ENCODE measurements at regions not wholly inside any gene's neighbourhood (a gene's known extent, or its start where the extent isn't known, plus 50 kb on each side); places are given as distances from the start of the nearest gene placed in this dataset.
"Not testable (repeated sequence)": the region's sequence is repeated elsewhere in the genome, so short reads cannot be mapped to it uniquely, and the experiment has no call there.

GRCh38 chr4:23028875-23029274 lies 336.1 kb downstream of the GBA3 start:
- intact Hi-C loops (cut with DNase I): no loop called here
- Histone ChIP-seq H3K9me3 (no peaks in the 10 kb centered on the region), H3K36me3 (no peaks in the 10 kb centered on the region), H3K27ac (replicated peaks in 1 of 4) (no peak overlapping the region), H3K4me1 (no peaks in the 10 kb centered on the region), H3K4me3 (no peak overlapping the region), H3K27me3 (no peaks in the 10 kb centered on the region)
- no peak for DNase-seq (ENCODE audit: extremely low spot score)
- WGBS: 80% methylated on average over 3 of the region's 3 CpGs
- TF ChIP-seq POLR2AphosphoS5 (IDR thresholded peaks at IDR 0.05): no peak
- no peak for TF ChIP-seq EP300 (IDR thresholded peaks at IDR 0.05)
- no peak for TF ChIP-seq POLR2A (IDR thresholded peaks at IDR 0.05; ENCODE audit: low read depth)
- TF ChIP-seq CTCF (IDR thresholded peaks at IDR 0.05): no peak

- Histone ChIP-seq H3K9me3 (no peaks in the 10 kb centered on the region), H3K36me3 (no peaks in the 10 kb centered on the region), H3K27me3 (no peaks in the 10 kb centered on the region), H3K4me3 (no peak overlapping the region), H3K4me1 (no peaks in the 10 kb centered on the region), H3K27ac (replicated peaks in 1 of 4) (no peak overlapping the region)
- 70% methylated on average over 1 of the region's 1 CpG for WGBS
- intact Hi-C loops (cut with DNase I): no loop called here
- no peak for TF ChIP-seq POLR2A (IDR thresholded peaks at IDR 0.05; ENCODE audit: low read depth)
- TF ChIP-seq EP300 (IDR thresholded peaks at IDR 0.05): no peak
- TF ChIP-seq CTCF (IDR thresholded peaks at IDR 0.05): no peak
- no peak for TF ChIP-seq POLR2AphosphoS5 (IDR thresholded peaks at IDR 0.05)
- DNase-seq (ENCODE audit: extremely low spot score): no peak
Observed at GRCh38 chr4:23023666-23024065, 330.9 kb downstream of the GBA3 start.

GRCh38 chr4:23023121-23023520 lies 330.4 kb downstream of the GBA3 start:
- DNase-seq (ENCODE audit: extremely low spot score): no peak
- Histone ChIP-seq H3K36me3 (no peaks in the 10 kb centered on the region), H3K27ac (replicated peaks in 1 of 4) (no peak overlapping the region), H3K4me1 (no peaks in the 10 kb centered on the region), H3K9me3 (no peaks in the 10 kb centered on the region), H3K4me3 (no peak overlapping the region), H3K27me3 (no peaks in the 10 kb centered on the region)
- TF ChIP-seq POLR2A (IDR thresholded peaks at IDR 0.05; ENCODE audit: low read depth) (no peak), CTCF (IDR thresholded peaks at IDR 0.05) (no peak), EP300 (IDR thresholded peaks at IDR 0.05) (no peak), POLR2AphosphoS5 (IDR thresholded peaks at IDR 0.05) (no peak)
- intact Hi-C loops (cut with DNase I): no loop called here

GRCh38 chr4:23022032-23022431 lies 329.3 kb downstream of the GBA3 start:
- no peak overlapping the region for H3K4me3 ChIP-seq
- no peaks in the 10 kb centered on the region for H3K9me3 ChIP-seq
- no peak for DNase-seq (ENCODE audit: extremely low spot score)
- H3K4me1 ChIP-seq: no peaks in the 10 kb centered on the region
- TF ChIP-seq POLR2A (IDR thresholded peaks at IDR 0.05; ENCODE audit: low read depth) (no peak), CTCF (IDR thresholded peaks at IDR 0.05) (no peak), POLR2AphosphoS5 (IDR thresholded peaks at IDR 0.05) (no peak), EP300 (IDR thresholded peaks at IDR 0.05) (no peak)
- H3K27ac ChIP-seq (replicated peaks in 1 of 4): no peak overlapping the region
- H3K27me3 ChIP-seq: no peaks in the 10 kb centered on the region
- H3K36me3 ChIP-seq: no peaks in the 10 kb centered on the region
- intact Hi-C loops (cut with DNase I): no loop called here

GRCh38 chr4:23021040-23021439 lies 328.3 kb downstream of the GBA3 start:
- no peak for DNase-seq (ENCODE audit: extremely low spot score)
- Histone ChIP-seq H3K36me3 (no peaks in the 10 kb centered on the region), H3K4me1 (no peaks in the 10 kb centered on the region), H3K9me3 (no peaks in the 10 kb centered on the region), H3K27me3 (no peaks in the 10 kb centered on the region), H3K27ac (replicated peaks in 1 of 4) (no peak overlapping the region), H3K4me3 (no peak overlapping the region)
- intact Hi-C loops (cut with DNase I): no loop called here
- TF ChIP-seq CTCF (IDR thresholded peaks at IDR 0.05) (no peak), POLR2A (IDR thresholded peaks at IDR 0.05; ENCODE audit: low read depth) (no peak), EP300 (IDR thresholded peaks at IDR 0.05) (no peak), POLR2AphosphoS5 (IDR thresholded peaks at IDR 0.05) (no peak)
- 78% methylated on average over 4 of the region's 4 CpGs for WGBS

GRCh38 chr4:23020399-23020798 lies 327.7 kb downstream of the GBA3 start:
- intact Hi-C loops (cut with DNase I); H3K27me3 ChIP-seq; H3K9me3 ChIP-seq; H3K27ac ChIP-seq (replicated peaks in 1 of 4); H3K4me3 ChIP-seq; H3K36me3 ChIP-seq; DNase-seq (ENCODE audit: extremely low spot score); H3K4me1 ChIP-seq: not testable (repeated sequence)
- WGBS: 71% methylated on average over 4 of the region's 4 CpGs

All from esophagus muscularis mucosa (tissue), 4 donors.